Progenitor cell of endocrine pancreas (in vitro differentiated cells): ENCODE measurements at regions not wholly inside any gene's neighbourhood (a gene's known extent, or its start where the extent isn't known, plus 50 kb on each side); places are given as distances from the start of the nearest gene placed in this dataset.

Source experiments
- DNase-seq: peaks from one replicate; pipeline ENCODE4 v3.0.0; 2021; ENCODE audit warnings: low spot score; ENCODE audit not compliant: unreplicated experiment
- H3K27ac Mint-ChIP-seq: 2 replicates; pipeline ENCODE4 v1.8.0; 2021; ENCODE audit warnings: mild to moderate bottlenecking, moderate library complexity, mixed read lengths
- H3K27me3 Mint-ChIP-seq: 2 replicates; pipeline ENCODE4 v1.8.0; 2021; ENCODE audit warnings: mixed read lengths
- H3K36me3 Mint-ChIP-seq: 2 replicates; pipeline ENCODE4 v1.8.0; 2022; ENCODE audit warnings: mixed read lengths; ENCODE audit not compliant: insufficient read depth
- H3K4me1 Mint-ChIP-seq: 2 replicates; pipeline ENCODE4 v1.8.0; 2021; ENCODE audit warnings: low read depth, mixed read lengths
- H3K4me3 Mint-ChIP-seq: 2 replicates; pipeline ENCODE4 v1.8.0; 2021; ENCODE audit warnings: low read depth, mild to moderate bottlenecking, moderate library complexity, mixed read lengths
- H3K9me3 Mint-ChIP-seq: 2 replicates; pipeline ENCODE4 v1.8.0; 2021; ENCODE audit warnings: low read depth, mixed read lengths
- CTCF ChIP-seq: fragments of 200-600 bp; sonication (generic); IDR thresholded peaks from one replicate; pipeline ENCODE4 v1.5.0; 2021; ENCODE audit warnings: antibody characterized with exemption, mild to moderate bottlenecking; ENCODE audit not compliant: unreplicated experiment

DNA sequence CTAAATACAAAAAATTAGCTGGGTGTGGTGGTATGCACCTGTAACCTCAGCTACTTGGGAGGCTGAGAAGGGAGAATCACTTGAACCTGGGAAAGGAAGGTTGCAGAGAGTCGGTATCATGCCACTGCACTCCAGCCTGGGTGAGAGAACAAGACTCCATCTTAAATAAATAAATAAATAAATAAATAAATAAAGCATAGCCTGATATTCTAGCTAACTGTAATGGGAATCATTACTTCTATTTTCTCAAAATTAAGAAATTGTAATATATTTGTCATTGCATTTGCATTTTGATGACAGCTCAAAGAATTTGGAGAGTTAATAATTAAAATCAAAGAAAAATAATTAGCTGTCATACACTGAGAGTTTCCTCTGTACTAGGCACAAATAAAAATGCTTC lies 561.1 kb downstream of the EFNB2 start:
- peaks cover 1% of the 10 kb centered on the region for H3K36me3 Mint-ChIP-seq
- H3K27ac Mint-ChIP-seq: no peak overlapping the region
- no peaks in the 10 kb centered on the region for H3K27me3 Mint-ChIP-seq

GRCh38 chr13:105972811-105973590 lies 562.5 kb downstream of the EFNB2 start:
- TF ChIP-seq CTCF: no peak
- Mint-ChIP-seq H3K4me3 (no peak overlapping the region), H3K27me3 (no peaks in the 10 kb centered on the region), H3K4me1 (peaks cover 22% of the 10 kb centered on the region), H3K9me3 (peaks cover 7% of the 10 kb centered on the region), H3K36me3 (peaks cover 1% of the 10 kb centered on the region), H3K27ac (no peak overlapping the region)
- no peak for DNase-seq

More for the DNA sequence above, 561.1 kb downstream of the EFNB2 start:
- peaks cover 7% of the 10 kb centered on the region for H3K9me3 Mint-ChIP-seq
- no peak for TF ChIP-seq CTCF
- DNase-seq: no peak
- H3K4me3 Mint-ChIP-seq: no peak overlapping the region
- H3K4me1 Mint-ChIP-seq: peaks cover 21% of the 10 kb centered on the region

- H3K4me1 Mint-ChIP-seq: peaks cover 22% of the 10 kb centered on the region
- no peaks in the 10 kb centered on the region for H3K27me3 Mint-ChIP-seq
- H3K4me3 Mint-ChIP-seq: no peak overlapping the region
- H3K36me3 Mint-ChIP-seq: no peaks in the 10 kb centered on the region
- H3K27ac Mint-ChIP-seq: no peak overlapping the region
- TF ChIP-seq CTCF: no peak
- peaks cover 4% of the 10 kb centered on the region for H3K9me3 Mint-ChIP-seq
- DNase-seq: no peak
These were observed 563.1 kb downstream of the EFNB2 start for GRCh38 chr13:105972306-105972721.

GRCh38 chr13:105971738-105972137 lies 563.7 kb downstream of the EFNB2 start:
- Mint-ChIP-seq H3K4me3 (no peak overlapping the region), H3K27me3 (no peaks in the 10 kb centered on the region), H3K9me3 (peaks cover 4% of the 10 kb centered on the region), H3K4me1 (peaks cover 22% of the 10 kb centered on the region), H3K27ac (no peak overlapping the region), H3K36me3 (no peaks in the 10 kb centered on the region)
- DNase-seq: no peak
- TF ChIP-seq CTCF: no peak

- Mint-ChIP-seq H3K27ac (no peak overlapping the region), H3K4me1 (peaks cover 22% of the 10 kb centered on the region), H3K9me3 (peaks cover 4% of the 10 kb centered on the region), H3K4me3 (no peak overlapping the region), H3K27me3 (no peaks in the 10 kb centered on the region), H3K36me3 (no peaks in the 10 kb centered on the region)
- DNase-seq: no peak
- TF ChIP-seq CTCF: no peak
These were observed 564.1 kb downstream of the EFNB2 start for GRCh38 chr13:105971312-105971711.
